GM12892 (cell line): ENCODE measurements at regions not wholly inside any gene's neighbourhood (a gene's known extent, or its start where the extent isn't known, plus 50 kb on each side); places are given as distances from the start of the nearest gene placed in this dataset.
A peak's percentile ranks its signal among the peaks of the same experiment; 100 is the strongest.
"Not testable (repeated sequence)": the region's sequence is repeated elsewhere in the genome, so short reads cannot be mapped to it uniquely, and the experiment has no call there.

Source experiments
- DNase-seq: peaks from one replicate; pipeline ENCODE4 v3.0.0; 2011; ENCODE audit not compliant: insufficient read length
- FAIRE-seq: peaks from 2 replicates; lab custom pipeline; 2011; peaks lifted over from hg19 to GRCh38; lab: Jason Lieb, UNC
- POLR2A ChIP-seq: IDR thresholded peaks from 2 replicates; pipeline ENCODE4 v1.6.1; 2011; ENCODE audit warnings: low read depth, low read length, control low read depth
- POLR2AphosphoS5 ChIP-seq: IDR thresholded peaks from 2 replicates; pipeline ENCODE4 v1.6.1; 2011; ENCODE audit warnings: low read depth, low read length, control low read depth
- TAF1 ChIP-seq: IDR thresholded peaks from 2 replicates; pipeline ENCODE4 v1.6.1; 2011; ENCODE audit warnings: low read depth, mild to moderate bottlenecking, control low read depth, low read length, borderline replicate concordance

DNA sequence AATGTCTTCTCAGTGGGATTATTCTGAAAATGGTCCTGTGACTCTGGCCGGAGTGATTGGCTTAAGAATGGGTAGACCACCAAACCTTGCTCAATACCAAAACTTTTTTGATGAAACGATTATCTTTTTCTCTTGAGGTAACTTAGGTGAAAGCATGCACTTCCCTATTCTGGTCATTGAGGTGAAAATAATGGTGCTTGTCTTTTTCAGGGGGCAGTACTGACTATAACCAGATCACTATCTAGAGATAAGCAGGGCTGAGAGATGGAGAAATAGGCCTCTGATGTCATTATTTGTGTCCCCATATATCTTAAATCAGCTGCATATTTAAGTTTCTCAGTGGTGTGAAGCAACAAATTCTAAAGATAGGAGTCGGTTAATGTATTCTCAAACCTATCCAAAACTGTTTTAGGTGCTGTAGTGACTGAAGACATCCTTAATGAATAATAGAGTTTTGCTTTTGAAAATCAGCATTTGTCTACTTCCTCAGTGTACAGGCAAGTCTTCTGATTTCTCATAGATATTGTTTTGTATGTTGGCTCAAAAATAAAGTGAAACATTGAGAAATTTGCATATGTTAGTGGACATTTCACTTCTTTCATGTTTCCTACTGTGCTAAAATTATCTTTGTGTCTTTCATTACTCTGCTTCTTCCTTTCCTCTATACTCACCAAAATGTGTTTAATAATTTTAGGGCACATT is 735.3 kb upstream of the ADGRL4 start:
- FAIRE-seq (peak; percentile 36), DNase-seq (no peak)
- TF ChIP-seq POLR2A (no peak), POLR2AphosphoS5 (no peak), TAF1 (no peak)

DNA sequence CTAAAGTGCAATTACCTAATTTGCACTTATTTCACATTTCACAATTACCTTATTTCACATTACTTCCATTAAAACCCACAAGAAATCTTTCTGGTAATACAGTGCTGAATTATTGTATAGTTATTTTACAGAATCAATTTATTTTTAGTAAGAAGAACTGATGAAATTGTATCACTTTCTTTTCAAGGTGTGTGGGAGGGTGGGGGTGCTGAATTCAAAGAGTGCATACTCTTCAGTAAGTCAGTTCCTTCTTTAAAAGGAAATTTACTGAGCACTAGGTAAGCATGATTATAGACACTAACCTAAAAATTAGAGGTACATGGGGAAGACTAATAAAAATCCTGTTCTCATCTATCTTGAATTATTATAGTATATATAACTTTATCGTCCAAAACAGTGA is 731.6 kb upstream of the ADGRL4 start:
- DNase-seq = no peak
- TF ChIP-seq POLR2A = no peak
- TF ChIP-seq TAF1 = no peak
- TF ChIP-seq POLR2AphosphoS5 = no peak
- FAIRE-seq = no peak

- no peak for FAIRE-seq
Measured at GRCh38 chr1:79737193-79737592, 730.7 kb upstream of the ADGRL4 start.

DNA sequence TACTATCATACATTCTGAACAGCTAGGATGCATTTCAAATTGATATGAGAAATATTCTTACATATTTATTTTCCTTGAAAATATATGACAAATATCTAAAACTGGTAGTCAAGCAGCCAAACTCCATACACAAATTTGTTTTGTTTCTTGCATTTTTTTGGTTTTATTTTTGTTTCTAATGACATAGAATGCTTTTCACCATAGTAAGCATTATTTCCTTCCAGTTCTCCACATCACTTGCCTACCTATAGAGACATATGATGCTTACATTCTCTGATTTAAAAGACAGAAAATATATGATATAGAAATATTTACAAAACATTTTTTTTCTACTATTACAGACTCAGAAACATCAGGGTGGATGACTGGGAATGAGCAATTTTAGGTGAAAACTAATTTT is 726.4 kb upstream of the ADGRL4 start:
- no peak for TF ChIP-seq POLR2A
- no peak for TF ChIP-seq TAF1
- no peak for TF ChIP-seq POLR2AphosphoS5
- no peak for FAIRE-seq
- DNase-seq = no peak

More at GRCh38 chr1:79737193-79737592, 730.7 kb upstream of the ADGRL4 start:
- TF ChIP-seq POLR2A = no peak
- no peak for TF ChIP-seq TAF1
- TF ChIP-seq POLR2AphosphoS5 = no peak
- DNase-seq = no peak

GRCh38 chr1:79726911-79727310 is 720.4 kb upstream of the ADGRL4 start:
- TF ChIP-seq TAF1 (no peak), POLR2AphosphoS5 (no peak), POLR2A (no peak)

DNA sequence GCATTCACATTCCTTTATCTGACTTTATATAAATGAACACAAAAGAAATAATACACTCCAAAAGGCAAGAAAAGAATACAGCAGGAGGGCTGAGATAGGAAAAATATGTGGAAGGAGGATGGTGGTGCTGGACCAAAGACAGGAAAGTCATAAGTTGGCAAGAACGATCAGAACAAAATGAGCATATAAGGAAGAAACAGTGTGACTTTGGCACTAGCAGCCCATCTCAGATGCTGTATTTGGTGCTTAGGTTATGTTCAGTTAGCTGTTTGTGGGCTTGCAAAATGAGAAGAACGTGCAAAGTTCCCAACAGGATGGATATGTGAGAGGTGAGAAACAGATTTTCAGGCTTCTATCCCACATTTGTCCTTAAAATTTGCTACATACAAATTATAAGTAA is 719.8 kb upstream of the ADGRL4 start:
- no peak for TF ChIP-seq TAF1
- no peak for TF ChIP-seq POLR2AphosphoS5
- TF ChIP-seq POLR2A = no peak
- DNase-seq = no peak
- FAIRE-seq = no peak

More at GRCh38 chr1:79726911-79727310, 720.4 kb upstream of the ADGRL4 start:
- no peak for DNase-seq
- FAIRE-seq = no peak

- TF ChIP-seq TAF1 = no peak
- no peak for TF ChIP-seq POLR2A
- TF ChIP-seq POLR2AphosphoS5 = no peak
- DNase-seq = no peak
- FAIRE-seq = no peak
Measured at GRCh38 chr1:79716447-79716846, 709.9 kb upstream of the ADGRL4 start.

DNA sequence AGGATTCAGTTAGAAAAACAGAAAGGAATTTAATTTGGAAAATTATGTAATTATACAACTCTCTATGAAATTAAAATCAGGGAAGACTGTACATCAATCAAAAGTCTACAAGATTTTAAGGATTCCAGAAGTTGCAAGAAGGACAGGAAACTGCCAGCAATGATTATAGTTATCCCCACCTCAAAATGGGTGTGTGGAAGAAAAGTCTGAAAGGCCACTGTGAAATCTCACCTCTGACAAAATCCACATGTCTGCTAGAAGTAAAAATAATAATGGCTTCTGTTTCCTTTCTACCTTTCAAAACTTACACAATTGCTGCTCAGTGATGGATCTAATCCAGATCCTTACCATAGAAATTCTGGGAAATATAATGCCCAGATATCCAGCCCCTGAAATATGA is 708.1 kb upstream of the ADGRL4 start:
- no peak for FAIRE-seq
- no peak for DNase-seq
- TF ChIP-seq POLR2AphosphoS5 = no peak
- TF ChIP-seq POLR2A = no peak
- no peak for TF ChIP-seq TAF1

DNA sequence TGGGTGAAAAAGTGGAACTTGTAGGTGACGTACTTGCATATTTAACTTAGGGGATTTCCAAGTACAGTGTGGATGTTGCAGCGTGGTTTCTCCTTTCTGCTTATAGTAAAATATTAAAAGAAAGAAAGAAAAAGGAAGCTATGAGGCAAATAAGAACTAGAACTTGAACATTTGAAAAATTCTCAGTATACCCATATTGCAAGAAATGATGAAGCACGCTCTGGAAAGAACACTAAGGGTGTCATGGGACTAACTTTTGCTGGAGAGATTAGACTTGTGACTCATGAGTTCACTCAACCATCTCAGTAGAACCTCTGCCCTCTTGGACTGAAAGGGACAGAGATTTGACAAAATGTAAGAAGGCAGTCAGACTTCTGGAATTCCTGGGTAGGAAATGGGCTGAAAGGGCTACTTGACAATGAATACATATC is 704.5 kb upstream of the ADGRL4 start:
- TF ChIP-seq POLR2AphosphoS5 (no peak), TAF1 (no peak), POLR2A (no peak)
- FAIRE-seq (peak; percentile 5), DNase-seq (no peak)

GRCh38 chr1:79708646-79709265 is 702.2 kb upstream of the ADGRL4 start:
- FAIRE-seq = no peak
- no peak for DNase-seq

DNA sequence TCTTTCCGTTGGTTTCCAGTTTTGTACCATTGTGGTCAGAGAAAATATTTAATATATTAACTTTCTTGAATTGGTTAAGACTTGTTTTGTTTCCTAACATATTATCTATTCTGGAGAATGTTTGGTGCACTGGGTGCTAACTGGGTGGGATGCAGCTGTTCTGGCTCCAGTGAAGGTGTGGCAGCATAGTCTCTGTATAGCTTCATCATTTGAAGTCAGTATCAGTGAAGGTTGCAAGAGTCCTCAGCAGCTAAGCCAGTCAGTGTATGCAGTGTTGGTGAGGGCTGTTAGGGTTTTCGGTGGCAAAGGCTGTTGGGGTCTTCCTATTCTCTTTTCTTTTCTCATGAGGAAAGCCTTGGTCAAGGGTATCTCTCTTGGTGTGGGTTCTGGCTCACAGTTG is 698.7 kb upstream of the ADGRL4 start:
- FAIRE-seq = no peak
- DNase-seq = no peak
- TF ChIP-seq TAF1 (no peak), POLR2AphosphoS5 (no peak), POLR2A (no peak)

More at GRCh38 chr1:79708646-79709265, 702.2 kb upstream of the ADGRL4 start:
- no peak for TF ChIP-seq POLR2AphosphoS5
- TF ChIP-seq POLR2A = no peak
- no peak for TF ChIP-seq TAF1

DNA sequence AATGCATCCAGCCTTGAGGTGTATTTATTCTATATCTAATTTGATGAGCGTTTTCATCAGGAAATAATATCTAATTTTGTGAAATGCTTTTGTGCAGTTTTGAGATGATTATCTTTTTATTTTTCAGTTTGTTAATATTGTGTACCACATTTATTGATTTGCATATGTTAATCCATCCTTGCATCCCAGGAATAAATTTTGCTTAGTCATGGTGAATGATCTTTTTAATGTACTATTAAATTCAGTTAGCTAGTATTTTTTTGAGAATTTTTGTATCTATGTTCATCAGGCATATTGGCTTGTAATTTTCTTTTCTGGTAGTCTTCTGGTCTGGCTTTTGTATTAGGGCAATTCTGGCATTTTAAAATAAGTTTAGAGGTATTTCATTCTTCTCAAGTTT is 697.5 kb upstream of the ADGRL4 start:
- no peak for TF ChIP-seq POLR2AphosphoS5
- no peak for TF ChIP-seq POLR2A
- TF ChIP-seq TAF1 = no peak
- FAIRE-seq = no peak
- DNase-seq = no peak

DNA sequence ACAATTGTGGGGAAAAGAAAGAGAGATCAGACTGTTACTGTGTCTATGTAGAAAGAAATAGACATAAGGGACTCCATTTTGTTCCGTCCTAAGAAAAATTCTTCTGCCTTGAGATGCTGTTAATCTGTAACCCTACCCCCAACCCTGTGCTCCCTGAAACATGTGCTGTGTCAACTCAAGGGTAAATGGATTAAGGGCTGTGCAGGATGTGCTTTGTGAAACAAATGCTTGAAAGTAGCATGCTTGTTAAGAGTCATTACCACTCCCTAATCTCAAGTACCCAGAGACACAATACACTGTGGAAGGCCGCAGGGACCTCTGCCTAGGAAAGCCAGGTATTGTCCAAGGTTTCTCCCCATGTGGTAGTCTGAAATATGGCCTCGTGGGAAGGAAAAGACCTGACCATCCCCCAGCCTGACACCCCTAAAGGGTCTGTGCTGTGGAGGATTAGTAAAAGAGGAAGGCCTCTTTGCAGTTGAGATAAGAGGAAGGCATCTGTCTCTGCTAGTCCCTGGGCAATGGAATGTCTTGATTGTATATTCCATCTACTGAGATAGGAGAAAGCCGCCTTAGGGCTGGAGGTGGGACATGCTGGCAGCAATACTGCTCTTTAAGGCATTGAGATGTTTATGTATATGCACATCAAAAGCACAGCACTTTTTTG is 695.9 kb upstream of the ADGRL4 start:
- not testable (repeated sequence) for DNase-seq, FAIRE-seq
